ENCODE measurements at regions not wholly inside any gene's neighbourhood (a gene's known extent, or its start where the extent isn't known, plus 50 kb on each side); places are given as distances from the start of the nearest gene placed in this dataset.

DNA sequence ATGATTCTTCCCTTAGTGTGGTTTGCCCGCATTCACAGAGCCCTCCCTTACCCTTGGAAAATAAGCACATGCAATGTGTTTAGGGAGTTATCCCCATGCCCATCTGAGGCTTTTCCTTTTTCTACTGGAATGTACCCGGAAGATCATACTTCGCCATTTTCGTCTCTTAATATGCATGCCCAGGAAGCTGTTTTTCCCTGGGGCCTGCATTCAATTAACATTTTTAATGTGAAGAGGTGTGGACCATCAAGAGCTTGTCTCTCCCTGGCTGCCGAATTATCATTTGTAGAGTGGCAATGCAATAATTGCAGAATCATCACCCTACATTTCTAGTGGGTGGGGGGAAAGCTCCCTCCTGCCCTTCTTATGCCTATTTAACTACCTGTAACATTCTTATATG is 976.3 kb downstream of the DIPK2A start:
- no peak overlapping the region for H3K9ac ChIP-seq (ENCODE audit: low read depth in 1 of 2, low read length in 2 of 2)
- H3K27ac ChIP-seq (ENCODE audit: low read depth in 1 of 2, low read length in 2 of 2) = no peak overlapping the region
- H3K9me3 ChIP-seq (ENCODE audit: control insufficient read depth in 4 of 4, low read length in 3 of 4) = no peaks in the 10 kb centered on the region
- H3K4me1 ChIP-seq (ENCODE audit: control insufficient read depth in 4 of 4, insufficient read depth in 4 of 4, low read length in 3 of 4) = peaks cover 0 to 6% (median 0%) of the 10 kb centered on the region in 4 donors
- 91% methylated on average over 5 of the region's 5 CpGs for WGBS
- DNase-seq (ENCODE audit: low spot score) = no peak
- H3K27me3 ChIP-seq (ENCODE audit: control insufficient read depth in 4 of 4, insufficient read depth in 4 of 4, low read length in 3 of 4) = no peaks in the 10 kb centered on the region
- no peaks in the 10 kb centered on the region for H3K36me3 ChIP-seq (ENCODE audit: control insufficient read depth in 4 of 4, insufficient read depth in 3 of 4, low read depth in 1 of 4, low read length in 3 of 4)
- TF ChIP-seq YY1 (IDR thresholded peaks at IDR 0.05) = no peak
- no peak for TF ChIP-seq JUND (IDR thresholded peaks at IDR 0.05)
- no peak for TF ChIP-seq HNF4A (conservative IDR thresholded peaks at IDR 0.05)
- TF ChIP-seq, protein P1, sequence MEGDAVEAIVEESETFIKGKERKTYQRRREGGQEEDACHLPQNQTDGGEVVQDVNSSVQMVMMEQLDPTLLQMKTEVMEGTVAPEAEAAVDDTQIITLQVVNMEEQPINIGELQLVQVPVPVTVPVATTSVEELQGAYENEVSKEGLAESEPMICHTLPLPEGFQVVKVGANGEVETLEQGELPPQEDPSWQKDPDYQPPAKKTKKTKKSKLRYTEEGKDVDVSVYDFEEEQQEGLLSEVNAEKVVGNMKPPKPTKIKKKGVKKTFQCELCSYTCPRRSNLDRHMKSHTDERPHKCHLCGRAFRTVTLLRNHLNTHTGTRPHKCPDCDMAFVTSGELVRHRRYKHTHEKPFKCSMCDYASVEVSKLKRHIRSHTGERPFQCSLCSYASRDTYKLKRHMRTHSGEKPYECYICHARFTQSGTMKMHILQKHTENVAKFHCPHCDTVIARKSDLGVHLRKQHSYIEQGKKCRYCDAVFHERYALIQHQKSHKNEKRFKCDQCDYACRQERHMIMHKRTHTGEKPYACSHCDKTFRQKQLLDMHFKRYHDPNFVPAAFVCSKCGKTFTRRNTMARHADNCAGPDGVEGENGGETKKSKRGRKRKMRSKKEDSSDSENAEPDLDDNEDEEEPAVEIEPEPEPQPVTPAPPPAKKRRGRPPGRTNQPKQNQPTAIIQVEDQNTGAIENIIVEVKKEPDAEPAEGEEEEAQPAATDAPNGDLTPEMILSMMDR (IDR thresholded peaks at IDR 0.05; ENCODE audit: low read depth, low read length, missing input control) = no peak
- no peak for TF ChIP-seq FOXA2 (IDR thresholded peaks at IDR 0.05)
- no peak for TF ChIP-seq HNF4G (IDR thresholded peaks at IDR 0.05)
- TF ChIP-seq GABPA (IDR thresholded peaks at IDR 0.05 in 1 of 2, conservative IDR thresholded peaks at IDR 0.05 in 1 of 2) = no peak
- no peak for TF ChIP-seq ATF3 (IDR thresholded peaks at IDR 0.05)
- no peak for TF ChIP-seq FOXA1 (IDR thresholded peaks at IDR 0.05)
- TF ChIP-seq NR2F2 (IDR thresholded peaks at IDR 0.05) = no peak
- no peak for TF ChIP-seq RXRA (IDR thresholded peaks at IDR 0.05)
- no peak for TF ChIP-seq ZBTB33 (IDR thresholded peaks at IDR 0.05)
- no peak for TF ChIP-seq RAD21 (IDR thresholded peaks at IDR 0.05)
- no peak for TF ChIP-seq MAX (IDR thresholded peaks at IDR 0.05)
- TF ChIP-seq SP1 (IDR thresholded peaks at IDR 0.05) = no peak
- no peak overlapping the region for H3K4me3 ChIP-seq (ENCODE audit: low read depth in 1 of 3, low read length in 3 of 3)

DNA sequence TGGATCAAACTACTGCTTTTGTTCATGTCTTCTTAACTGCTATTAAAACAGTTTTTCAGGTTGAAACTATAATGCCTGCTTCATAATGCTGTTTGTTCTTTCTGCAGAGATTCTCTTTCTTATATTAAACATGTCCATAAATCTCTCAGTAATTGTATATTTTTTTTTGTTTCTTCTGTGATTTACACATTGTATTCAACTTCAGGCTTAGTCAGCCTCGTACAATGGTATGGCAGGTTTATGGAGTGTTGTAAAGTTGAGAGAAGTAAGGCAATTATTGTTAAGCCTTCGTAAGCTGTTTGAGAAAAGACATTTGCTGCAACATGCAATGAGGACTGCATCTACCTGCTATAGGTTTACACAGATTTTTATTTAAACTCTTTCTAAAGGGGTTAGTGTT is 977.1 kb downstream of the DIPK2A start:
- peaks cover 0 to 6% (median 0%) of the 10 kb centered on the region in 4 donors for H3K4me1 ChIP-seq (ENCODE audit: control insufficient read depth in 4 of 4, insufficient read depth in 4 of 4, low read length in 3 of 4)
- no peak for DNase-seq (ENCODE audit: low spot score)
- H3K9me3 ChIP-seq (ENCODE audit: control insufficient read depth in 4 of 4, low read length in 3 of 4) = no peaks in the 10 kb centered on the region
- no peak for TF ChIP-seq RXRA (IDR thresholded peaks at IDR 0.05)
- TF ChIP-seq MAX (IDR thresholded peaks at IDR 0.05) = no peak
- TF ChIP-seq SP1 (IDR thresholded peaks at IDR 0.05) = no peak
- H3K27me3 ChIP-seq (ENCODE audit: control insufficient read depth in 4 of 4, insufficient read depth in 4 of 4, low read length in 3 of 4) = no peaks in the 10 kb centered on the region
- 76% methylated on average over 2 of the region's 2 CpGs for WGBS
- H3K36me3 ChIP-seq (ENCODE audit: control insufficient read depth in 4 of 4, insufficient read depth in 3 of 4, low read depth in 1 of 4, low read length in 3 of 4) = no peaks in the 10 kb centered on the region
- H3K9ac ChIP-seq (ENCODE audit: low read depth in 1 of 2, low read length in 2 of 2) = no peak overlapping the region
- no peak overlapping the region for H3K4me3 ChIP-seq (ENCODE audit: low read depth in 1 of 3, low read length in 3 of 3)
- H3K27ac ChIP-seq (ENCODE audit: low read depth in 1 of 2, low read length in 2 of 2) = no peak overlapping the region

- Histone ChIP-seq H3K36me3 (ENCODE audit: control insufficient read depth in 4 of 4, insufficient read depth in 3 of 4, low read depth in 1 of 4, low read length in 3 of 4) (no peaks in the 10 kb centered on the region), H3K27me3 (ENCODE audit: control insufficient read depth in 4 of 4, insufficient read depth in 4 of 4, low read length in 3 of 4) (no peaks in the 10 kb centered on the region), H3K9ac (ENCODE audit: low read depth in 1 of 2, low read length in 2 of 2) (no peak overlapping the region), H3K4me1 (ENCODE audit: control insufficient read depth in 4 of 4, insufficient read depth in 4 of 4, low read length in 3 of 4) (no peaks in the 10 kb centered on the region), H3K9me3 (ENCODE audit: control insufficient read depth in 4 of 4, low read length in 3 of 4) (no peaks in the 10 kb centered on the region), H3K4me3 (ENCODE audit: low read depth in 1 of 3, low read length in 3 of 3) (no peak overlapping the region), H3K27ac (ENCODE audit: low read depth in 1 of 2, low read length in 2 of 2) (no peak overlapping the region)
- TF ChIP-seq HNF4G (IDR thresholded peaks at IDR 0.05) (no peak), RXRA (IDR thresholded peaks at IDR 0.05) (no peak), TAF1 (conservative IDR thresholded peaks at IDR 0.05) (no peak), RAD21 (IDR thresholded peaks at IDR 0.05) (no peak), FOXA2 (IDR thresholded peaks at IDR 0.05) (no peak), ATF3 (IDR thresholded peaks at IDR 0.05) (no peak)
- TF ChIP-seq, protein P1 (IDR thresholded peaks at IDR 0.05; ENCODE audit: low read depth, low read length, missing input control) = no peak
- WGBS = 64% methylated on average over 1 of the region's 1 CpG
- DNase-seq (ENCODE audit: low spot score) = no peak
These were observed 982.3 kb downstream of the DIPK2A start for GRCh38 chr3:144953959-144954358.
